HG03558 (cell line): ENCODE measurements at regions not wholly inside any gene's neighbourhood (a gene's known extent, or its start where the extent isn't known, plus 50 kb on each side); places are given as distances from the start of the nearest gene placed in this dataset.

Experiments used
- ATAC-seq: cut with Tn5 transposase; IDR thresholded peaks from one replicate; pipeline ENCODE4 v1.9.1; 2021; ENCODE audit warnings: moderate number of reproducible peaks; ENCODE audit not compliant: unreplicated experiment; ENCODE audit errors: extremely low read depth

GRCh38 chr2:226411727-226412360 lies 387.8 kb downstream of the IRS1 start:
- ATAC-seq = no peak

DNA sequence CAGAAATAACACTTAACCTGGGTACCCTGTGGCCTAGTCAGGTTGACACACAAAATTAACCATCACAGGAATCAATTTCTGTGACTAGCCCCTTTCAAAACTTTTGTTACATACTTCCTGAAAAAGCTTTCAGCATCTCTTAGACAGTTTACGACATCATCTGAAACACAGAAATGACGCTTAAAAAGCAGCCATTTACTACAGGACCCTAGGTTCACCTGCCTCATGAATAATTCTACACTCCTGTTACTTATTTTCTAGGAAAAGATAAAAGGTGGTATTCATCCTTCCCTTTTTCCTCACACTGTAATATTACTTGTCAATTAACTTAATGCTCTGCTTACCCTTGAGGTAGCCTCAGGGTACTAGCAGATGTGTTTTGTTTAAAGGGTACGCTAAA lies 388.4 kb downstream of the IRS1 start:
- no peak for ATAC-seq

GRCh38 chr2:226410247-226410835 lies 389.3 kb downstream of the IRS1 start:
- ATAC-seq = no peak

- no peak for ATAC-seq
Observed at GRCh38 chr2:226409134-226409533, 390.5 kb downstream of the IRS1 start.

DNA sequence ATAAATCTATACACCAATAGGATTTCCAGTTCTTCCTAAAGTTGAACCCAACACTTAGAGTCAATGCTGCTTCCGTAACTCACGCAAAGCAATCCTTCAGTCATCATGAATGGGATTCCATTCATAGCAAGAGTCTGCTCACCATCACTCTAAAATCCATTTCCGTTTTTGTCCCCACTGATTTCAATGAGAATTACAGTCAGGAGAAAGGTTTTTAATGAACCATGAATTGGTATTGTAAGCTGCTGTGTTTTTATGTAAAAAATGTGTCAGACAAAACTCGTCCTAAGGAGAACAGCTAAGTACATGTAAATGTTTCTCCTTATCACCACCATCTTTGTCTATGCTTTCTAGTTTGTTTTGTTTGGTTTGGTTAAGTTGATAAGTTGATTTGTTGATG lies 391.5 kb downstream of the IRS1 start:
- ATAC-seq = no peak

DNA sequence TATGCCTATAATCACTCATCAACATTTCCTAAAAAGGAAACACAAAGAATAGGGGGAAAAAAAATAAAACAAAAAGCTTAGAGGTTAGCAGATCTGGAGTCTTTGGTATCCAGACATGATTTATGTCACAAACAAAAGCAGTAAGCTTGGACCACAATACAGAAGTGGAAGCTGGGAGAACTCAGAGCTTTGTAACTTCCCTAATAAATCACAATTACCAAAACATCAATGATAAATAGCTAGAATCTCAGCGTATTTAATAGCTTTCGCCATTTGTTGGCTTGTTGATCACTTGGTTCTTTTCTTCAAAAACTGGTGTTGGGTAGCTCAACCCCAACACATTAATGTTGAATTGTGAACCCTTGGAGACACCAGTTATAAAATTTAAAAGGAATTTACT lies 392.5 kb downstream of the IRS1 start:
- no peak for ATAC-seq

DNA sequence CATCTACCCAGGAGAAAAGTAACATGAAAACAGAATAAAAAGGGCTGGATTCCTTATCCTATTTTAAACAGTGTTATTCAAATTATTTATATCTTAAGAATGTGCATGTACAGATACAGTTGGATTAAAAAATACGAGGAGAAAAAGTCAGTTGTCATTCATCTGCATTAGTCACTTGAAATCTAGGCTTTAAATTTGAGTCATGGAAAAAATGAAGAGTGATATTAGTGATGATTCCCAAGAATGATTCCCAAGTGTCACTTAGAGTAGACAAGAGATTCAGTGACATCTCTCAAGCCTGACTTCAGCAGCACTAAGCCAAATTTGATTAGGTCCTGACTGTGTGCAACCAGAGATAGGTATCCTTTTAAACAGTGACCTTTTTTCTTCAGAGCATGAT lies 394.2 kb downstream of the IRS1 start:
- no peak for ATAC-seq

DNA sequence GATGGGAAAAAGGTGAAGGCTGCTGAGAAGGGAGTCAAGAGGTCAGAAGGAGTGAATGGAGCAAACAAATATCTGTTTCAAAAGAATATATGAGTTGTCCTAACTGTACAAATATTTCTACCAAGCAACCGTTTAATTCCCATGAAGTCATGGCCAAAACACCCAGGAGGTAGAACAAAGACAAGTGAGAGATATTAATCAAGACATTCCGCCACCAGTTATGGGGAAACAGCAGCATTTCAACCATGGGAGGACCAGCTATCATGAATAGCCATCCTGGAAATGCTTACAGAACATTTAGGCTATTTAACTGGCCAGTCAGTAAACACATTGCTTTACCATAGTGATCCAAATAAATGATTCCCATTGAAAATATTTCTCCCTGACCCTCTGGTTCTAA lies 396.3 kb downstream of the IRS1 start:
- no peak for ATAC-seq

- no peak for ATAC-seq
Observed at GRCh38 chr2:226399006-226399405, 400.6 kb downstream of the IRS1 start.

- no peak for ATAC-seq
Observed at GRCh38 chr2:226398580-226398979, 401.0 kb downstream of the IRS1 start.

DNA sequence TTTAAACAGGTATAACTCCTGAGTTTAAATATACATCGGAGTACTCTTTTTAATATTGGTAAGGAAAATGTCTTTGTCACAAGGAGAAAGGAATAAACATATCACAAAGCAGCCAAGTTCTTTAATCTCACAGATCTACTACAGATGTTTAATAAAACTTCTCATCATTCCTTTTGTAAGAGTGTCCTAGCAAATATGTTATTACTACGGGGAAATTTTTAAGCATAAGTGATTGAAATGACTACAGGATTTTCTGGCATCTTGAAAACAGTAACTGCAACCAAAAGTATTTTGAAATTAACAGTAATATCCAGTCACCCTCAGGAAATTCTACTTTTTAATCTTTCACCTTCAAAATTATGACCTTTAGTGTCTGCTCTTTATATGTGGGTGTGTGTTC lies 403.1 kb downstream of the IRS1 start:
- ATAC-seq = no peak

DNA sequence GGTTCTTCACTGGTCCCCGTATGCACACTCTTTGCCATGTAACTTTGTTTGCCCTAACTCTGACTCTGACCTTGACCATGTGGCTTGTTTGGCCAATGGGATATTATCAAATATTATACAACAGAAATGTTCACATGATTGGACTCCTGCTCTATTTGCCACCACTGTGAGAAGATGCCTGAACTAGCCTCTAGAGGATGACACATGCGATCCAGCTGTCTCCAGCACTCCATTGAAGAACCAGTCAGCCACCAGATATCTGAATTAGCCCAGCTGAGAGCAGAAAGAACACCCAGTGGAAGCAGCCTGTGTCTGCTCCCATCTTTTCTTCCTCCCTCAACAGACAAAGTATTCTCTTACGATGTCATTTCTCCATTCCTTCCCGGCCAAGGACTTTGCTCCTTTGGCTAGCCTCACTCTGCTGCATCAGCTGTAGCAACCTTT lies 412.1 kb downstream of the IRS1 start:
- ATAC-seq = no peak

DNA sequence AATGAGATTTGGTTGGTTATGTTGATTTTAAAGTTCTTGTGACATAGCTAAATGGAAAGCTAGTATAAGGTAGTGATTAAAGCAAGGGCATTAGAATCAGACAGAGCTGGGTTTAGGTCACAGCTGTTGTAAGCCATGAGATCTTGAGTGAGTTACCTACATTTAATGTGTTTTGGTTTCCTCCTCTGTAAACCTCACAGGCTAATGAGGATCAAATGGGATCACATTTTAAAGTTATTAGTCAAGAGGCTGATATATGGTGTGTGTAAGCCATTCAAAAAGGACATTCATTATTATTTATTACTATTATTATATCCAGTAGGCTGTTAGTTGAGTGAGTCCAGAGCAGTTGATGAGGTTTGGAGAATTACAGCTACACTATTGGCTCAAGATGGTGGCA lies 416.2 kb downstream of the IRS1 start:
- ATAC-seq = no peak

DNA sequence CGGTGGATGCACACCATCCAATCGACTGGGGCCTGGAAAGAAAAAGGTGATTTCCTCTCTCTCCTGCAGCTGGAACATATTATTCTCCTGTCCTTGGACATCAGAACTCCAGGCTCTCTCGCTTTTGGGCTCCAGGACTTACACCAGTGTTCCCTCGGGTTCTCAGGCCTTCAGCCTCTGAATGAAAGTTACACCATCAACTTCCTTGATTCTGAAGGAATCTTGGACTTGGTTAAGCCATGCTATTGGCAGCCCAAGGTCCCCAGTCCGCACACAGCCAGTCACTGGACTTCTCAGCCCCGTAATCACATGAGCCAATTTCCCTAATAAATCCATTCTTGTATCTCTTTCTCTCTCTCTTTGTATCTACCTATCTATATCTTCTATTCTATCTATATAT lies 418.9 kb downstream of the IRS1 start:
- ATAC-seq = no peak

GRCh38 chr2:226378753-226379705 lies 420.6 kb downstream of the IRS1 start:
- no peak for ATAC-seq

GRCh38 chr2:226376516-226377180 lies 423.0 kb downstream of the IRS1 start:
- no peak for ATAC-seq

- no peak for ATAC-seq
Observed at GRCh38 chr2:226366920-226367319, 432.7 kb downstream of the IRS1 start.

DNA sequence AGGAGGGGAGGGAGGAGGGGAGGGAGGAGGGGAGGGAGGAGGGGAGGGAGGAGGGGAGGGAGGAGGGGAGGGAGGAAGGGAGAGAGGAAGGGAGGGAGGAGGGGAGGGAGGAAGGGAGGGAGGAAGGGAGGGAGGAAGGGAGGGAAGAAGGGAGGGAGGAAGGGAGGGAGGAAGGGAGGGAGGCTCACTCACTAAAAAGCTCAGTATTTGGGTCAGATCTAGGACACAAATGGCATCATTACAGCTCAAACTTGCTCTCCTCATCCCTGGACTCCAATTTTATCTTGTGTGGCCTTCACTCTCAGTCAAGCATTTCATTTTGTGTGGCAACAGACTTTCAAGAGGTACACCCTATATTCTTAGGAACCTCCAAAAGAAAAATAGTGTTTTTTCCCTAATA lies 435.4 kb downstream of the IRS1 start:
- no peak for ATAC-seq

- ATAC-seq = no peak
Observed at GRCh38 chr2:226362980-226363379, 436.6 kb downstream of the IRS1 start.

- ATAC-seq = no peak
Observed at GRCh38 chr2:226360658-226361057, 439.0 kb downstream of the IRS1 start.

GRCh38 chr2:226358688-226359087 lies 440.9 kb downstream of the IRS1 start:
- no peak for ATAC-seq
